ENCODE measurements at regions not wholly inside any gene's neighbourhood (a gene's known extent, or its start where the extent isn't known, plus 50 kb on each side); places are given as distances from the start of the nearest gene placed in this dataset.
"Not testable (repeated sequence)": the region's sequence is repeated elsewhere in the genome, so short reads cannot be mapped to it uniquely, and the experiment has no call there.

DNA sequence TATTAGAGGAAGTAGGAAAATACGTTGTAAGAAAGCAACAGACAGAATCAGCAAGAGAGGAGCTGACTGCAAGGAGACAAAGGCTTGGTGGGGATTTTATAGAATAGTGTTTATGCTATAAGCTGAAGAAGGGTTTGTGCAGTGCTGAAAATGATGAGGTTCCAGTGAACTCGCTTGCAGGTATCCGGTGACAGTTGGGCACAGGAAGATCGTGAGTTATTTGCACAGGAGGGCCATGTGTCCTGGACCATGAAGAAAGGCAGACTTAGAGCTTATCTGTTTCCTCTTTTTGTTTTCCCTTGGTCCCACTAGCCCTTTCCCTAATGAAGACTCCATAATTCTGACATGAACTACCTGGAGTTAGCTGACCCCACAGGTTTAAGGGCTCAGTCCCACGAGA, 61.4 kb downstream of the NXNL2 start:
- H3K9ac ChIP-seq (ENCODE audit: low read depth, low read length), result no peak overlapping the region
- no peak overlapping the region for H3K4me3 ChIP-seq (ENCODE audit: low read depth, low read length)
- no peaks in the 10 kb centered on the region for H3K36me3 ChIP-seq (ENCODE audit: control insufficient read depth, insufficient read depth, low read length)
- H3K9me3 ChIP-seq (ENCODE audit: control insufficient read depth, insufficient read depth, low read length), result no peaks in the 10 kb centered on the region
- H3K27me3 ChIP-seq (ENCODE audit: control insufficient read depth, insufficient read depth, low read length), result no peaks in the 10 kb centered on the region
- H3K4me1 ChIP-seq (ENCODE audit: control insufficient read depth, insufficient read depth, low read length), result no peaks in the 10 kb centered on the region

DNA sequence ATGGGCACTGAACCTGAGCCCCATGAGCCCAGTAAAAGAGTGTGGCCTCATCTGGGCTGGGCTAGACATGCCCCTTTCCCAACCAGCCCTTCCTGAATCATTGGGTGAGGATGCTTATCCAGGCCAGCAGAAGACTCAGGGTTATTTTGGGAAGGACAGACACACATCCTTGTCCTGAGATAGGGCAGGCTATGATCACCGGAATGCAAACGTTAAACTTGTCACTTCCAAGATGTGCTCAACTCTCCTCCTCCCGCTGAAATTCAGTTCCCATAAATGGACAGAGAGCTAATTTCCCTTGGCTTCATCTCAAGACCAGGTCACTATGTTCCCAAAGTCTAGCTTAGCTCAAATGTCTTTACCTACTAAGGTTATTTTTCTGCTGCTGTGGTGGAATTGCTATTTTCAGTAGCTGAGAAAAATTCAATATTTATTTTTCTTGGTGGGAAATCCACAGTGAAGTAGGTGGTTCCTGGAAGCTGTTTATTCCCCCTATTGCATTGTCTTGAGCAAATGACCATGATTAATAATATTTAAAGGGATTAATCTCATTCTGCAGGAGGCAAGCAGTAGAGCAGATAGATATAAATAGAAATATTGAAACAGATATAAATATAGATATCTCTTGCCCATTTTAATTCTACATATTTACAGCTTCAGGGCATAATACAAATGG, 70.0 kb downstream of the NXNL2 start:
- Histone ChIP-seq H3K4me1 (ENCODE audit: control insufficient read depth, insufficient read depth, low read length) (no peaks in the 10 kb centered on the region), H3K27me3 (ENCODE audit: control insufficient read depth, insufficient read depth, low read length) (no peaks in the 10 kb centered on the region), H3K36me3 (ENCODE audit: control insufficient read depth, insufficient read depth, low read length) (no peaks in the 10 kb centered on the region), H3K4me3 (ENCODE audit: low read depth, low read length) (no peak overlapping the region), H3K9me3 (ENCODE audit: control insufficient read depth, insufficient read depth, low read length) (no peaks in the 10 kb centered on the region), H3K9ac (ENCODE audit: low read depth, low read length) (no peak overlapping the region)

DNA sequence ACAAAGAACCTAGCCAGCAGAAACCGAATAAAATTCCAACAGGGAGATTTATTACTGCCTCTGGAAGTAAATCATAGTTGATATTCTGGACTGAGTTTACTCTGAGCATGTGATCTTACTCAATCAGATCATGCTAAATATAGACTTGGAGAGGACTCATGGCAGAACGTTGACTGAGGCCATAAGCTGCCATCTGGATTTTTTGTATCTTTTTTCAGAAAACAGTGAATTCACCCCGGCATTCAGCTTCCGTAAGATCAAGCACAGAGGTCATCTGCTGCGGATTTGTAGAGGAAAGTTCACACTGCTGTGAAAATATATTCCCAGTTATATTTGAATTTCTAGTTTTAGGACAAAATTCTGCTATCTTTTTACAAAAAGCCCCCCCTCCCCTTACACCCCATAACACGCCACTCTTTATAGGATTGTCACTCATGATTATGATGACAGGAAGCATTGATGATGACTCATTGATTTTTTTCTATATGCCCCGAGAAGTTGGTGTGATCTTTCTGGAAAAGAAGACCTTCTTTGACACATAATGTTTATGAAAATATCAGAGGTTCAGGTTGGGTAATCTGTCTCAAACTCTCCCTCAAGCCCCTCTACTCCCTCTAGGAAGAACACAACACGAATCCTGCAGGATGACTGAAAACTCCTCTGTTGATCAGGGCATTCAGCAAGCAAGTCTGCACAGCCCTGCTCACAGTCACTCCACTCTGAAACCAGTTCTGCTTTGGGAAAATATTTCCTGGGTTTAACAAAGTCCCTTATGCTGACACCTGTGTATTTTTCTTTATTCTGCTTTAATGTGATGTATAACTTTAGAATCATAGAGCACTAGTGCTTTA, 70.8 kb downstream of the NXNL2 start:
- Histone ChIP-seq H3K4me3 (ENCODE audit: low read depth, low read length) (no peak overlapping the region), H3K9ac (ENCODE audit: low read depth, low read length) (no peak overlapping the region), H3K36me3 (ENCODE audit: control insufficient read depth, insufficient read depth, low read length) (no peaks in the 10 kb centered on the region), H3K4me1 (ENCODE audit: control insufficient read depth, insufficient read depth, low read length) (no peaks in the 10 kb centered on the region), H3K27me3 (ENCODE audit: control insufficient read depth, insufficient read depth, low read length) (no peaks in the 10 kb centered on the region), H3K9me3 (ENCODE audit: control insufficient read depth, insufficient read depth, low read length) (no peaks in the 10 kb centered on the region)

DNA sequence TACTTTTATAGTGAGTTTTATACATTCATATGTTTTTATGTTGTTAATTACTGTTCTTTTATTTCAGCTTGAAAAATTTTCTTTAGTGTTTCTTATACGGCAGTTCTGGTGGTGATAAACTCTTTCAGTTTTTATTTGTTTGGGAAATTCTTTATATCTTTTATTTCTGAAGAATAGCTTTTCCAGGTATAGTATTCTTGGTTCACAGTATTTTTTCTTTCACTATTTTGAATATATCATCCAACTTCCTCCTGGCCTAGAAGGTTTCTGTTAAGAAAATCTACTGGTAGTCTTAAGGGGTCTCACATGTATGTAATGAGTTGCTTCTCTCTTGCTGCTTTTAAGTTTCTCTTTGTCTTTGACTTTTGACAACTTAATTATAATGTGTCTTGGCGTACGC, 79.4 kb downstream of the NXNL2 start:
- Histone ChIP-seq H3K36me3 (ENCODE audit: control insufficient read depth, insufficient read depth, low read length) (no peaks in the 10 kb centered on the region), H3K9me3 (ENCODE audit: control insufficient read depth, insufficient read depth, low read length) (no peaks in the 10 kb centered on the region), H3K27me3 (ENCODE audit: control insufficient read depth, insufficient read depth, low read length) (no peaks in the 10 kb centered on the region), H3K4me1 (ENCODE audit: control insufficient read depth, insufficient read depth, low read length) (no peaks in the 10 kb centered on the region), H3K4me3 (ENCODE audit: low read depth, low read length) (no peak overlapping the region), H3K9ac (ENCODE audit: low read depth, low read length) (no peak overlapping the region)

- Histone ChIP-seq H3K36me3 (ENCODE audit: control insufficient read depth, insufficient read depth, low read length) (no peaks in the 10 kb centered on the region), H3K9ac (ENCODE audit: low read depth, low read length) (no peak overlapping the region), H3K4me3 (ENCODE audit: low read depth, low read length) (no peak overlapping the region), H3K27me3 (ENCODE audit: control insufficient read depth, insufficient read depth, low read length) (no peaks in the 10 kb centered on the region), H3K4me1 (ENCODE audit: control insufficient read depth, insufficient read depth, low read length) (no peaks in the 10 kb centered on the region), H3K9me3 (ENCODE audit: control insufficient read depth, insufficient read depth, low read length) (no peaks in the 10 kb centered on the region)
Observed at GRCh38 chr9:88623698-88624097, 88.7 kb downstream of the NXNL2 start.

- no peaks in the 10 kb centered on the region for H3K9me3 ChIP-seq (ENCODE audit: control insufficient read depth, insufficient read depth, low read length)
- H3K4me3 ChIP-seq (ENCODE audit: low read depth, low read length), result no peak overlapping the region
- H3K36me3 ChIP-seq (ENCODE audit: control insufficient read depth, insufficient read depth, low read length), result no peaks in the 10 kb centered on the region
- no peak overlapping the region for H3K9ac ChIP-seq (ENCODE audit: low read depth, low read length)
- no peaks in the 10 kb centered on the region for H3K27me3 ChIP-seq (ENCODE audit: control insufficient read depth, insufficient read depth, low read length)
- H3K4me1 ChIP-seq (ENCODE audit: control insufficient read depth, insufficient read depth, low read length), result no peaks in the 10 kb centered on the region
Observed at GRCh38 chr9:88628114-88628513, 93.1 kb downstream of the NXNL2 start.

- H3K4me3 ChIP-seq (ENCODE audit: low read depth, low read length), result no peak overlapping the region
- H3K27me3 ChIP-seq (ENCODE audit: control insufficient read depth, insufficient read depth, low read length), result no peaks in the 10 kb centered on the region
- H3K9me3 ChIP-seq (ENCODE audit: control insufficient read depth, insufficient read depth, low read length), result no peaks in the 10 kb centered on the region
- H3K36me3 ChIP-seq (ENCODE audit: control insufficient read depth, insufficient read depth, low read length), result no peaks in the 10 kb centered on the region
- no peak overlapping the region for H3K9ac ChIP-seq (ENCODE audit: low read depth, low read length)
- H3K4me1 ChIP-seq (ENCODE audit: control insufficient read depth, insufficient read depth, low read length), result no peaks in the 10 kb centered on the region
Observed at GRCh38 chr9:88628811-88629210, 93.8 kb downstream of the NXNL2 start.

DNA sequence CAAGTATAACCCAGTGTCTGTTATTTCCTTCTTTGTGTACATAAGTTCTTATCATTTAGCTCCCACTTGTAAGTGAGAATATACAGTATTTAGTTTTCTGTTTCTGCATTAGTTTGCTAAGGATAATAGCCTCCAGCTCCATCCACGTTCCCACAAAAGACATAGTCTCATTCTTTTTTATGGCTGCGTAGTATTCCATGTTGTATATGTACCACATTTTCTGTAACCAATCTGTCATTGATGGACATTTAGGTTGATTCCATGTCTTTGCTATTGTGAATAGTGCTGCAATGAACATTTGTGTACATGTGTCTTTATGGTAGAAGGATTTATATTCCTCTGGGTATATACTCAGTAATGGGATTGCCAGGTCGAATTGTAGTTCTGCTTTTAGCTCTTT, 95.6 kb downstream of the NXNL2 start:
- not testable (repeated sequence) for H3K4me1 ChIP-seq (ENCODE audit: control insufficient read depth, insufficient read depth, low read length)

GRCh38 chr9:88635151-88635550, 100.2 kb downstream of the NXNL2 start:
- Histone ChIP-seq H3K9ac (ENCODE audit: low read depth, low read length) (no peak overlapping the region), H3K27me3 (ENCODE audit: control insufficient read depth, insufficient read depth, low read length) (no peaks in the 10 kb centered on the region), H3K4me1 (ENCODE audit: control insufficient read depth, insufficient read depth, low read length) (no peaks in the 10 kb centered on the region), H3K36me3 (ENCODE audit: control insufficient read depth, insufficient read depth, low read length) (no peaks in the 10 kb centered on the region), H3K9me3 (ENCODE audit: control insufficient read depth, insufficient read depth, low read length) (no peaks in the 10 kb centered on the region), H3K4me3 (ENCODE audit: low read depth, low read length) (no peak overlapping the region)

More for the DNA sequence above, 95.6 kb downstream of the NXNL2 start:
- H3K9ac ChIP-seq (ENCODE audit: low read depth, low read length); H3K4me3 ChIP-seq (ENCODE audit: low read depth, low read length); H3K36me3 ChIP-seq (ENCODE audit: control insufficient read depth, insufficient read depth, low read length); H3K27me3 ChIP-seq (ENCODE audit: control insufficient read depth, insufficient read depth, low read length); H3K9me3 ChIP-seq (ENCODE audit: control insufficient read depth, insufficient read depth, low read length): not testable (repeated sequence)

DNA sequence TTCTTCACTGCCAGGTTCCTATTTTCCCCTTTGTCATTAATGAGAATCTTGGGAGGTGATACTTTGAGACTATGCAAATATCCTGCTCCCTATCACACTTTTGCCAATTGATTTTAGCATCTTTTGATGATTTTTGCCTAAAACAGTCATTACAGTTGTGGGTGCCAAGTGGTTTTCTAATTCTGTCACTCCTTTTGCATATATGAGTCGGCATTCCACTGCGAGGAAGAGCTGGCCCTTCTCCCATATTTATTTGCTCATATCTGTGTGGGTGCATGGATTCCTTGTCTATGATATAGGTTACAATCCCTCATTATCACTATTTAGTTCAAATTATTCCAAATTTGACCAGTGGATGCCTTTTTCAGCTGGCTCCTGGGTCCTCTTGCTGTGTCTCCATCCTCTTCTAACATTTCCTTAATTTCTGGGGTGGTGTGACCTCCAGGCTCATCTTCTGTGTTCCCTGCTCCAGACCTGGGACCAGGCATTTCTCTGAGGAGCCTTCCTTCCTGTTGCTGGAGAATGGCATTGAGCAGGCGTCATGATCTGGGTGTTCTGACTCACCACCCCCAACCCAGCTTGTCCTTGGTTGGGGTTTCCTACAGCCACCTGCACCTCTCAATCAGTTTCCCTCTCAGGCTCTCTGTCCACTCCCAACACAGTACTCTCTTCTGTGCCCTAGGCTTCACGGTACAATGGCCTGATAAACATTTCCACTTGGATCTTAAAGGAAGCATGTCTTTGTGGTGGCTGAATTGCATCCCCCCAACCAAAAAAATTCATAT, 106.7 kb downstream of the NXNL2 start:
- Histone ChIP-seq H3K4me3 (ENCODE audit: low read depth, low read length) (no peak overlapping the region), H3K27me3 (ENCODE audit: control insufficient read depth, insufficient read depth, low read length) (no peaks in the 10 kb centered on the region), H3K9ac (ENCODE audit: low read depth, low read length) (no peak overlapping the region), H3K36me3 (ENCODE audit: control insufficient read depth, insufficient read depth, low read length) (no peaks in the 10 kb centered on the region), H3K4me1 (ENCODE audit: control insufficient read depth, insufficient read depth, low read length) (no peaks in the 10 kb centered on the region), H3K9me3 (ENCODE audit: control insufficient read depth, insufficient read depth, low read length) (no peaks in the 10 kb centered on the region)

DNA sequence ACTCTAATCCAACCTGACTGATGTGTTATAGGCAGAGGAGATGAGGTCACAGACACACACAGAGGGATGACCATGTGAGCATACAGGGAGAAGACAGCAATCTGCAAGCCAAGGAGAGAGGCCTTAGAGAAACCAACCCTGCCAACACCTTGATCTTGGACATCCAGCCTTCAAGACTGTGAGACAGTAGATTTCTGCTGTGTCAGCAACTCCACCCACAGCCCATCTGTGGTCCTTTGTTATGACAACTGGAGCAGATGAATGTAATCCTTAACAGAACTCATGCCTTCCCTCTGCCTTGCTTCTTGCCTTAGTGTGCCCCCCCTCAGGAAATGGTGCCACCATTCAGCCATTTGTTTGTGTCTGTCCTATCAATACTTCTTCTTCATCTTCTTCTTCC, 107.4 kb downstream of the NXNL2 start:
- no peak overlapping the region for H3K4me3 ChIP-seq (ENCODE audit: low read depth, low read length)
- H3K27me3 ChIP-seq (ENCODE audit: control insufficient read depth, insufficient read depth, low read length), result no peaks in the 10 kb centered on the region
- no peaks in the 10 kb centered on the region for H3K4me1 ChIP-seq (ENCODE audit: control insufficient read depth, insufficient read depth, low read length)
- H3K9ac ChIP-seq (ENCODE audit: low read depth, low read length), result no peak overlapping the region
- no peaks in the 10 kb centered on the region for H3K9me3 ChIP-seq (ENCODE audit: control insufficient read depth, insufficient read depth, low read length)
- no peaks in the 10 kb centered on the region for H3K36me3 ChIP-seq (ENCODE audit: control insufficient read depth, insufficient read depth, low read length)

Measured in iPS-15b (cell line).